Epithelial cell of esophagus (primary cell): ENCODE measurements at regions not wholly inside any gene's neighbourhood (a gene's known extent, or its start where the extent isn't known, plus 50 kb on each side); places are given as distances from the start of the nearest gene placed in this dataset.

ENCODE experiments used
- DNase-seq: peaks from one replicate; pipeline ENCODE4 v3.0.0; 2010; ENCODE audit warnings: low read depth
- H3K4me3 ChIP-seq: 2 replicates; pipeline ENCODE4 v1.5.1; 2011; ENCODE audit warnings: mild to moderate bottlenecking, low read length, control low read depth
- CTCF ChIP-seq: IDR thresholded peaks from 2 replicates; pipeline ENCODE4 v1.5.1; 2011; ENCODE audit warnings: low read depth, mild to moderate bottlenecking, low read length, control low read depth, inconsistent platforms; ENCODE audit not compliant: insufficient read depth; ENCODE audit errors: missing control alignments

GRCh38 chr5:103910786-103911185 lies 348.2 kb upstream of the NUDT12 start:
- no peak for DNase-seq
- TF ChIP-seq CTCF = no peak

GRCh38 chr5:103910011-103910410 lies 347.4 kb upstream of the NUDT12 start:
- H3K4me3 ChIP-seq = no peak overlapping the region
- no peak for DNase-seq
- TF ChIP-seq CTCF = no peak

More at GRCh38 chr5:103910786-103911185, 348.2 kb upstream of the NUDT12 start:
- no peak overlapping the region for H3K4me3 ChIP-seq

- no peak overlapping the region for H3K4me3 ChIP-seq
- no peak for TF ChIP-seq CTCF
- no peak for DNase-seq
Measured at GRCh38 chr5:103909391-103909790, 346.8 kb upstream of the NUDT12 start.

GRCh38 chr5:103908336-103909080 lies 345.9 kb upstream of the NUDT12 start:
- H3K4me3 ChIP-seq = no peak overlapping the region
- no peak for TF ChIP-seq CTCF
- no peak for DNase-seq

- no peak for DNase-seq
- TF ChIP-seq CTCF = no peak
- H3K4me3 ChIP-seq = no peak overlapping the region
Measured at GRCh38 chr5:103907001-103907400, 344.4 kb upstream of the NUDT12 start.

GRCh38 chr5:103904651-103905050 lies 342.1 kb upstream of the NUDT12 start:
- no peak for TF ChIP-seq CTCF
- no peak for DNase-seq
- no peak overlapping the region for H3K4me3 ChIP-seq

- no peak for TF ChIP-seq CTCF
- no peak for DNase-seq
- H3K4me3 ChIP-seq = no peak overlapping the region
Measured at GRCh38 chr5:103902893-103903292, 340.3 kb upstream of the NUDT12 start.
